Stimulated activated CD8-positive, alpha-beta memory T cell treated with anti-CD3 and anti-CD28 coated beads, Interleukin-12 subunit alpha, Interleukin-12 subunit beta, amount 100 ng/mL, for 4 hours (primary cell): ENCODE measurements at regions not wholly inside any gene's neighbourhood (a gene's known extent, or its start where the extent isn't known, plus 50 kb on each side); places are given as distances from the start of the nearest gene placed in this dataset.
"Not testable (repeated sequence)": the region's sequence is repeated elsewhere in the genome, so short reads cannot be mapped to it uniquely, and the experiment has no call there.

Experiments
- DNase-seq: peaks from one replicate; pipeline ENCODE4 v3.0.0-alpha.2; 2020; ENCODE audit warnings: low read depth

DNA sequence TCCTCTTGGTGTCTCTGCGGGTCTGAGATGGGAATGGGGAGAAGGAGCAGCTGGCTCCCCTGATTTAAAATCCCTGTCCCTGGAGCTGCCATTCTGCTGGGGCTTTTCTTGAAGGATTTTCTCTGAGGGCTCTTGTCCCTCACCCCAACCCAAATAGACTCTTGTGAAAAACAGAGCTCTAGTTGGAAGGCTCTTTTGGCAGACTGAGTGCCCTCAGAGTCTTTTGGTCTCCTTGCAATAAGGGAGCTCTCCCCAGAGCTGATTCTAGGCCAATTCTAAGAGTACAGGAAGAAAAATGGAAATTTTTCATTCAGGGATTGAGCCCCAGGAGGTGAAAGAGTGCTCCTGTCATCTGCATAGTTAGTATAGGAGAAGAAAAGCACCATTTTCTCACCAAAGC lies 238.3 kb downstream of the COG6 start:
- no peak for DNase-seq

DNA sequence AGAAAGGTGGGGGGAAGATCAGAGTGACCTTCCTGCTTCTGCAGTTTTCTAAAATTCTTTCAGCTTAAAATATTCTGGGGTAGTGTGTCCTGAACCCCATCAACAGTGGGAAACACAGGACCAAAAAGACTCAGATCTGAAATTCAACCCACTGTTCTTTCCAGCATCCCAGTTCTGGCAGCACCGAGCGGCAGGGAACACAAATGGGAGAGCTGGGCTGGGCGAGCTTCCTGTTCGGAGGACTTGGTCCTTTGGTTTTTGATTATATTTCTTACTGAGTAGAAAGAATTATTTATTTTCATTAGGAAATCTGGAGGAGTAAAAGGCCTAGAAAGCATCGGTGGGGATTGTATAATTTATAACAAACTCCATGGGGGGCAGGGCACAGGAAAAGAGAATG lies 239.1 kb downstream of the COG6 start:
- no peak for DNase-seq

DNA sequence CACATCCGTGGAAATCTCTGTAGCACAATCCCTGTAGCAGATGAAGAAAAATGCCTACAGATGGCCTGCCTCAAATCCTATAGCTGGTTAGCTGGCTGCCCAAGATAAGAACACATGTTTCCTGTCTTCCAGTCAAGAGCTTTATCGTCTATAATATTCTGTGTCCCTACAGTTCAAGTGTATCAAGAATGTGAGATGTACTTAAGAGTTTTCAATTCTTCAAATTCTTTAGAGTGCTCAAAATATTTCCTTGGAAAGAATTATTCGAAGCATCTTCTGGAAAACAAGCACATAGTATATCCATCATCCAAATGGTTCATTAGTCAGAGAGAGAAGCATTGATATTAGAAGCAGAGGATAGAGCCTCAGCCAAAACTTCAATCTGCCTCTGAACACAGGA lies 239.8 kb downstream of the COG6 start:
- no peak for DNase-seq

DNA sequence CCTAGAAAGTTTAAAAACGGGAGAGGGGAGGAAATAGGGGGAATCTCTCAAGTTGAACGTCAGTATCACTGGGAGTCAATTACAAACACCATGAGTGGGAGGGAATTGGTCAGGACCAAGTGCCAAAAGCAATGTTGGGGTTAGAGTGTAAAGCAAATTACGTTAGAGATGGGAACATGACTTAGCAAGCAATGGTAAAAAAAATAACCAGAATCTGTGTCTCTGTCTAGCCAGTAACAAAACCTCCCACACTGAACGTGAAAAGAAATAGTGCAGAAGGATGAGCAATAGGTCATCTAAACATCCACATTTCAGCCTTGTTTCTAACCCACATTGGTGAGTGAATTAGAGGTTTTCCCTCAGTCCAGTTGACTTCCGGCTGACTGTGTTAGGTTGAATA lies 242.2 kb downstream of the COG6 start:
- DNase-seq, result no peak

DNA sequence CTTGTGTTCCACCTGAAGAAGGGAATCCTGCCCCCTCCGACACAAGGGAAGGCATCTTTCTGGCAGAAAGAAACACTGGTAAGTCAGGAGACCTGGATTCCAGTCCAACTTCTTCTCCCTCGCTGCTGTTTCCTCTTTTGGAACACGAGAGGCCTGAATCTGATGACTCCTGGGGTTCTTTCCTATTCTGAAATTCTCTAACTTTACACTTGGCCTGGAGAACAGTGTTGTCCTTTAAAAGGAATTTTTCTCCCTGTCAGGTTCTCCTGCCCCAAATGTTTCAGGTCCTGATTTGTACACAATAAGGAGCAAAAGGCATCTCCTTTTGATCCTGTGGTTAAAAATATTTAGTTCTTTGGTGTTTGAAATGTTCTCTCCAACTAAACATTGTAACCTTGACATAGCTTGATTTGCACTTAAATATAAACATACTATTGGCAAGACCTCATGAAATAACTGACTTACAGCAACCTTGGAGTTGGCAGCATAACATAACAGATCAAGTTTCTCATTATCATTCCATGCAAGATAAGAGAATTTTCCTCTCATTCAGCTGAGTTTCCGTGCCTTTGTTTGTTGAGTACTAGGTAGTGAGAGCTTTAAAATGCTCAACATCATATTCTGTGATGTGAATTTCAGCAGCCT lies 244.8 kb downstream of the COG6 start:
- DNase-seq, result no peak

DNA sequence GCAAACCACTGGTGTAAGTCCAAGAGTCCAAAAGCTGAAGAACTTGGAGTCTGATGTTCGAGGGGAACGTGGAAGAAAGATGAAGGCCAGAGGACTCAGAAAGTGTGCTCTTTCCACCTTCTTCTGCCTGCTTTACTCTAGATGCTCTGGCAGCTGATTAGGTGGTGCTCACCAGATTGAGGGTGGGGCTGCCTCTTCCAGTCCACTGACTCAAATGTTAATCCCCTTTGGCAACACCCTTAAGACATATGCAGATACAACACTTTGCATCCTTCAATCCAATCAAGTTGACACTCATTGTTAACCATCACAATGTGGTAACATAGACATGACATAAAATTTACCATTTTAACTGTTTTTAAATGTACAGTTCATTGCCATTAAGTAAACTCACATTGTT lies 249.5 kb downstream of the COG6 start:
- DNase-seq, result no peak

DNA sequence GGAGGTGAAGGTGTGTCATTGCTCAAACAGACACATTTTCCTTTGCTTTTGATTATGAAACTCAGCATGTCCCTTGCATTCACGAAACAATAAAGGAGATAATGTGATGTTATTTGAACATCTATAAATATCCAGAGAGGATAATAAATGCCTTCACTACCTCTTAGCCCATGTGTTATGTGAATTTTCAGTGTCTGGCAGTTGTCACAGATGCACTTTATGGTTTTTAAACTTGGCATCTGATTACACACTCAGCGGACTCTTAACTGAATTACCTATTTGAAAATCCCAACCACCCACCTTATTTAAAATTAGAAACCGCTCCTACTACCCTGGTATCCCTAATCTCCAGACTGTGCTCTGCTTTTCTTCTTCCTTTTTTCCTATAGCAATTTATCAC lies 254.2 kb downstream of the COG6 start:
- DNase-seq, result no peak

DNA sequence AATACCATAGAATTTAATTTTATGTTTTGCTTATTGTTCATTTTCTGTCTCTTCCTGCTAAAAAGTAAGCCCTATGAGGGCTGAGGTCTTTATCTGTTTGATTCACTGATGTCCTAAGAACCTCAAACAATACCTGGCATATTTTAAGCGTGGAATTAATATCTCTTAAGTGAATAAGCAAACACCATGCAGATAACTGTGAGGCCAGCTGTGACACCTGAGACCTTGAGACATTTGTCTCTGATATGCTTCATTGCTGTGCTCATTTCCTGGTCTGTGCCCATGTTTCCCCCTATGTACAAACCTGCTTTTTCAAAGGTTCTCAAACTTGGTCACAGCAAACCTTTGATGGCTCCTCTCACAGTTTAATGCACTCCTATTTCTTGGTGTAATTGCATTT lies 254.6 kb downstream of the COG6 start:
- no peak for DNase-seq

DNA sequence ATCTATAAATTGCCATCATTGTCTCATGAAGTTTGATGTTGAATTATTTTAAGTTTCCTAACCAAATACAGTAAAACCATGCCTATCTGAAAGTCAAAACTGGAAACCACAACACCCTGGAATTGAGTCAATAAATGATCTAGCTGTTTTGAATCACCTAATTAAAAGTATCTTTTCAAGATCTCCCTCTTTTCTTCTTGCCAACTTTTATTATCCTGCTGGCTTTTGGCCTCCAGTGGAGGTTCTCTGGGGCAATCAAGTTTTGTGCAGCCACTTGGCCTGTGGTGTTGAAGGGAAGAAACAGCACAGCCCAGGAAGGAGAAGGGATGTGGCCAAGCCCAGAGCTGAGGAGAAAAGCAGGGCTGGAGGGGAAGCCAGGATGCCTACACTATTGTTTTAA lies 255.4 kb downstream of the COG6 start:
- no peak for DNase-seq

DNA sequence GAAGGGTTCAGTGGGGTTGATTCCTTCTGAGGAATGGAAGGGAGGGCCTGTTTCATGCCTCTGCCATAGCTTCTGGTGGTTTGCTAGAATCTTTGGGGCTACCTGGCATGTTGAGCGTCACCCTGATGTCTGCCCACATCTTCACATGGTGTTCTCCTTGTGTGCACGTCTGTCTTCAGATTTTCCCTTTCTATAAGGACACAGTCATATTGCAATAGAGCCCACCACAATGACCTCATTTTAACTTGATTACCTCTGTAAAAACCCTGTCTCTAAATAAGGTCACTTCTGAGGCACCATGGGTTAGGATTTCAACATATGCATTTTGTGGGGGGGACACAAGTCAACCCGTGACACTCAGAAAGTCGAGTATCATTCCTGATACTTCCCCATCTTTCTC lies 257.9 kb downstream of the COG6 start:
- no peak for DNase-seq

DNA sequence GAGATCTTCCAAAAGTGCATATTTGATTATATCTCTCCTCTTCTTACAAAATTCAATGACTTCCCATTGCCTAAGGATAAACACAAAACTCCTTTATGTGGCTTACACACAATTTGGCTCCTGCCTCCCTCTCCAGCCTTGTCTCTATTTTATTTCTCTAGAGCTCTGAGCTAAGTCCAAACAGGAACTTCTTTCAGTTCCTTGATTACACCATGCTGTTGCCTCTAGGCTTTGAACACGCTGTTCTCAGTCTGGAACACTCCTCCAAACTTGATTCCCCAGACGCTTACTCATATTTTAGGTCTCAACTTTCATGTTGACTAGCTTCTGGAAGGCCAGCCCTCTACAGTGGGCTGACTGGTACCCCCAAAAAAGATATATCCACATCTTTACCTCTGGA lies 258.5 kb downstream of the COG6 start:
- DNase-seq, result no peak

DNA sequence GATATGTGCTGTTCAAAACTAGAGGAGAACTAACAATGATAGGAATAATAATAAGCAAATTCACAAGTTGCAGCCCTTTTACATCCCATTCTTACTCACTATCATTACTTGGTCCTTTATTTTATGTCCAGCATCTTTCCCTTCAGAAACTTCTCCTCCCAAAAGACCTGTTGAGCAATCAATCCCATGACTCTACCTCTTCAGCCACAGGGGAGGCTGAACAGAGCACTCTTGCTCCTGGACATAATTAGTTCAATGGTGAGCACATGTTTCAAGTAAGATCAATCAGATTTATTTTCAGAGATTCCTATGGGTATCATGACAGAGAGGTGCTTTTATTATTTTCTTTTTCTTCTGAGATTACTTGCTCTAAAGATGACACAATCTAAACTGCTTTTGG lies 260.0 kb downstream of the COG6 start:
- no peak for DNase-seq

DNA sequence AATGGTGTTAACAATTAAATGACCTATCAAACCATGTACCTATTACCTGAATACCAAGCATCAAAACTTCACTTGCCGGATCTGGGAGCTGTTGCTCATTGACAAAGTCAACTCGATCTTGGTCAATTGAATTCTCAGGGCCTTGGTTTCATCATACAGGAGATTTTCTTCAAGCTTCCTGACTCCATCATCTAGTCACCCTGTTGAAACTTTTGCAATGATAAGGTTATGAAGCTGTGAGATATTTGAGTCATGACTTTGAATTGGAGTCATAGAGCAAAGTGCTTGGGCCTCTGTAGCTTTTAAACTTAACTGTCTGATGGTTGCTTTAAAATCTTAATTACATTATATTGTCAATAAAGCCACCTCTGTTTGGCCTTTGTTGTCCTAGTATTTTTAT lies 260.9 kb downstream of the COG6 start:
- DNase-seq, result no peak

DNA sequence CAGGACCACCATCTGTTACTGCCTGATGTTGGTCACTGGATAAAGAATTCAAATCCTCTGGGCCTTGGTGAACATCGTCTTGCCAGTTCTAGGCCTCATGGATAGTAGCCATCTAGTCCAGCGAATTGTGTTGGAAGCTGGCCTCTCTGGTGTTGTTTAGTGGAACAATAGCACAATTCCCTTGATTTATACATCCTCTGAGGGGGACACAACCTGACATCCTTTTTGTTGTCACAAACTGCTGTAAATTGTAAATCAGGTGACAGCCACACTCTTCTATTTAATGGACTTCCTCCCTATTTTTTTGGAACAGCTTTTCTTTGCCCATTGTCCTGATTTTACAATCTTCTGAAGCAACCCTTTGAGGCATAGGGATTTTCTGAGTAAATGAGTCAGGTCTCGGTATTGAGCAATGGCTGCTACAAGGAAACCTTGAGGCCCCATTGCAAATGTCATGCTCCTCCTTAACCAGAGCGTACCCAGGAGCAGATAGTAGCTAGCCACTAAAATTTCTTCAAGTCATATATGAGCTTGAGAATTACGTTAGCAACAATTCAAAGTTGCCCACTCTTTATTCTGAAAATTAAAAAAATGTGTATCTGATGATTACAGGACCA lies 263.3 kb downstream of the COG6 start:
- no peak for DNase-seq

DNA sequence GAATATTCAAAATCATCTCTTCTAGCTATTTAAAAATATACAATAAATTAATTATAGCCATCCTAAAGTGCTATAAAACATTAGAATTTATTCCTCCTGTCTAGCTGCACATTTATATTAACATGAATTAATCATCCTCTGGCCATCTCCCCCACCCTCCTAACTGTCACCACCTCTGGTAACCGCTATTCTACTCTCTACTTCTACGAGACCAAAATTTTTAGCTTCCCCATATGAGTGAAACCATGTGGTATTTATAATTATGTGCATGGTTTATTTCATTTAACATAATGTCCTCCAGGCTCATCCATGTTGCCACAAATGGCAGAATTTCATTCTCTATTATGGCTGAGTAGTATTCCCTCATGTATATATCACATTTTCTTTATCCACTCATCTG lies 265.2 kb downstream of the COG6 start:
- DNase-seq, result no peak

DNA sequence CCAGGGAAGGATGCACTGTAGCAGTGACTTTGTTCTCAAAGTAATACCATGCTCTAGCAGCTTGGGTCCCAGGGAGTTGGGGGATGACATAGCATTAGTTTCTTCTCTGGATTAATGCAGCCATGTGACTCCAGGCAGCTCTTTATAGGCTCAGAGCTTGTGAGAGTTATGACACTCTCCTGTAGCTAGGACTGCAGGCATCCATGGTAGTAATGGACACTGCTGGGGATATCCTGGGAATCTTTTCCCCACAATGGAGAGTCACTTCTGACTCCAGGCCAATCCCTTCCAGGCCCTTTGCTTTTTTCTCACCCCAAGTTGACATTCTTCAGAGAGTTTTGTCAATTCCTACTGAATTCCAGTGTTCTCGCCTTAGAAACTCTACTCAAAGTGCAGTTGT lies 270.9 kb downstream of the COG6 start:
- no peak for DNase-seq

DNA sequence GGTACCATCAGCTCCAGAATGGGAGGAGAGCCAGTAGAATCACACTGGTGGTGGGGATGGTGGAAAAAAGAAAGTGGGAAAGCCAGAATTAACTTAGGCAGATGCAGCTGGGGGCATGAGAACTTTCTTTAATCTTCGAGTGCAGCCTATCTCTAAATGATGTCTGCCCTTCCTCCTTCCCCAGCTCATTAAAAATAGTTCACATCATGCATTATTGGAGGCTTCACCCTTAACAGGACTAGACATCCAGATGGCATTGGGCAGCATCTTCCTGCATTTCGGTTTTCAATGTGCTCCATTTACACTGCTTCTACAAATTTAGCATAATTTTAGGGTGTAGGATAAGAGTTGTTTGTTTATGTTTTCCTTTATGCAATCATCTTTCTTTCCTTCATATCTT lies 272.8 kb downstream of the COG6 start:
- no peak for DNase-seq

DNA sequence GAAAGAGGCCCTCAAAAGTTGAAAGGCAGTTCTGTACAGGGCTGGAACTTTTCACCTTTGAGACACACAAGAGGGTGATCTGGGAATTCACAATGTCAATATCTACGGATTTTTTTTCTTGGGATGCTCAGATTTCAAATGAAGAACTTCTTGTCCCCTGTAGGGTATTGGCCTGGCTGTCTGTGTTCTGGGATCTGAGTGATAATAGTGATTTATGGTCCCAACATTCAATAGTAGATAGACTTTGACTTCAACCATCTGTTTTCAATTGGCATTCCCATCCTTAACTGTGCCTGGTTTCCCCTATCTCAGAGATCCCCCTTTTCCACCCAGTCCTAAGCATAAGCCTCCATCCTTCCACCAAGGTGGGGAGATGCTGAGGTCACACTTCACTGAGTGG lies 274.1 kb downstream of the COG6 start:
- DNase-seq, result no peak

DNA sequence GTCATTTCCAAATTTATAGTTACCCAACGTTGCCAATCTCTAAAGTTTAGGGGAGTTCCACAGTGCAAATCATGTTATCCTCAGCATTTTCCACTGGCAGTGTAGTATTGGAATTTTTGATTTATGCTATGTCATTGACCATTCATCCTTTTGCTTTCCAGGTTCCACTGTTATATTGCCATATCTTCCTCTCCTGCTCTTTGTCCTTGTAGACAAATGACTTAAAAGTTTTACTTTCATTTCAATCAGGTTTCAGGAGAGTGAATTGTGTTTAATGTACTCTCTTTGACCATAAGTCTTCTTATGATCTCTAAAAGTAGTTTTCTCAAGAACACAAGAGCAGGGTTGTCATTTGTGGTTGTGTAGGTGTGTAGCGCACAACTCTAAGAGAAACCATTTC lies 274.6 kb downstream of the COG6 start:
- no peak for DNase-seq

DNA sequence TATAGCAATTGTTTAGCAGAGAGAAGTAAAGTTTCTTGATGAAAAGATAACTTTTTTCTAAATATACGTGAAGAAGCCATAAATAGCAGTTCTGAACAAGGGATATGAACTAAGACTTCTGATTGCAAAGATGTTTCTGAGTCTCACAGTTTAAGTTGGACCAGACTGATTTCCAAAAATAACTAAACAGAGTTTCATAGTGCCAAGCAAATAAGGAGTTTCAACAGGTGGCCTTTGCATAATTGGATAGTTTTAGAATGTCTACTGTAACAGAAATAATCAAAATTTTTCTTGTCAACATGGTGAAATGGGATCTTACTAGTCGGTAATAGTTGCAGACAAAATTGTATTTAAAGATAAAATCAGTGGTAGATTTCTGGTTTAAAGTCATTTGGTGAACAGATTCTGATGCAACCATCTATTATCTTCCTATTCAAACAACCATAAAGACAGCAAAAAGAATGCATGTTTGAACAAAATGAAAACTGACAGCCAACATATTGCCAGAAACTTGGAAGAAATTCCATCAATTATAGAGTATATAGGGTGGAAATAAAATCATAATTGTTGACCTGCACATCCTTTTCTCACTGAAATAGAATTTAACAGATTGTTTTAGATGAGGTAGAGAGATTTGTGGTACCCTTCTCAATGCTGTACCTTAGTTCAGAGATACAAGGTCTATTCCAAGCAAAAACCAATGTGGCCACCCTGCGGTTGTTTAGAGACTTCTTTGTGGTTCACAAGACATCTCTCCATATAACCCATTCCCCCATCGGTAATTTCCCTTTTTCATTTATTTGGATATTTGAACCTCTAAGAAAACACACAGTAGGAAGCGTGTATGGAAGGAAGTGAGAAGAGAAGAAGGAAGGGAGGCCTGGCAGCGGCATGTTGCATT lies 275.3 kb downstream of the COG6 start:
- DNase-seq, result no peak

DNA sequence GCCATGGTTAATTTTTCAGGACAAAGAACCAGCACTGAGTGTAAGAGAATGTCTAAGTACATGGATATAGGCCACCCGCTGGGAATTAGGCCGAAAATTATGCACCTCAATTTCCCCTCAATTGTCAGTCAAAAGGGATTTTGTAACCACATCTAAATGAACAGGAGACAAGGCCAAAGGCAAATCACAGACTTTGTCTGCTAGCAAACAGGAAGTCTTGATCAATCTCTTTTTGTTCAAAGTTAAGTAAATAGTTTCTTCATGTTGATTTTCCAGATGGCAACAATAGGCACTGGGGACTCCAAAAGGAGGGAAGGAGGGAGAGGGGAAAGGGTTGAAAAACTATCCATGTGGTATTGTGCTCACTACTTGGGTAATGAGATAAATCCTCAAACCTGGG lies 276.0 kb downstream of the COG6 start:
- no peak for DNase-seq

DNA sequence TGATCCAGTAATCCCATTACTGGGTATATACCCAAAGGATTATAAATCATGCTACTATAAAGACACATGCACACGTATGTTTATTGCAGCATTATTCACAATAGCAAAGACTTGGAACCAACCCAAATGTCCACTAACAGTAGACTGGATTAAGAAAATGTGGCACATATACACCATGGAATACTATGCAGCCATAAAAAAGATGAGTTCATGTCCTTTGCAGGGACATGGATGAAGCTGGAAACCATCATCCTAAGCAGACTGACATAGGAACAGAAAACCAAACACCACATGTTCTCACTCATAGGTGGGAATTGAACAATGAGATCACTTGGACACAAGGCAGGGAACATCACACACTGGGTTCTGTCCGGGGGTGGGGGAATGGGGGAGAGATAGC lies 277.1 kb downstream of the COG6 start:
- not testable (repeated sequence) for DNase-seq

DNA sequence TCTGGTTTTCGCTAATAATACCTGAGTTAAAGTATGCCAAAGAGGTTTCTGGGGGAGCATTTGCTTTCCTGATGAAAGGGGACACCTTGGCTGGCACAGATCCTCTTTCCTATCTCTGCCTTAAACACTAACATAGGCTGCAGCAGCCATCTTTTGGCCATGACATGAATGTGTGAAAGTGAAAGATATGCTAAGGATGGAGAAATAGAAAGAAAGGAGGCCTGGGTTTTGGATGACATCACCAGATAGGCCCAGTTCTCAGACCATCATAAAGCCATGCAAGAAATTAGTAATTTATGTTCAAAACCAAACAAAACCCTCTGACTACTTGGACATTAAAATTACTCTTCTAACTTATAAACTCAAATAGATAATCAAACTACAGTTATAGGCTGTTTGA lies 279.7 kb downstream of the COG6 start:
- DNase-seq, result no peak
